HepG2 (cell line): ENCODE measurements at regions not wholly inside any gene's neighbourhood (a gene's known extent, or its start where the extent isn't known, plus 50 kb on each side); places are given as distances from the start of the nearest gene placed in this dataset.

Experiments
- ATAC-seq: fragments of 200-7000 bp; cut with Tn5 transposase; 3 replicates; pipeline ENCODE4 v1.9.1; 2020; ENCODE audit warnings: mild to moderate bottlenecking, moderate library complexity
- BruUV-seq: library from RNA; stranded (reverse); fragments of 400-500 nt; replicated peaks from 2 replicates; lab custom pipeline; 2021; lab: Mats Ljungman, UMichigan
- CTCF ChIA-PET: fragments of 300-600 bp; formaldehyde crosslinking; extraction: SDS; loops from one replicate; lab custom pipeline; 2021; ENCODE audit warnings: low total read pairs, inconsistent platforms, low intra/inter-chr PET ratio; lab: Yijun Ruan, JAX
- POLR2A ChIA-PET: fragments of 350-600 bp; sonication (Branson Sonifier 250); formaldehyde crosslinking; loops from one replicate; lab custom pipeline; 2020; ENCODE audit warnings: antibody characterized with exemption, inconsistent platforms; lab: Yijun Ruan, JAX
- DNase-seq: peaks from one replicate; pipeline ENCODE4 v3.0.0-alpha.2; 2015; ENCODE audit warnings: low spot score
- FAIRE-seq: peaks from 3 replicates; lab custom pipeline; 2011; peaks lifted over from hg19 to GRCh38; lab: Jason Lieb, UNC
- H2AFZ ChIP-seq: one replicate; pipeline ENCODE4 v1.6.1; 2011; ENCODE audit warnings: low read length, inconsistent platforms
- H3K27ac ChIP-seq: fragments of 300-600 bp; 3 replicates; pipeline ENCODE4 v1.8.0; 2011; ENCODE audit warnings: mixed run types, mild to moderate bottlenecking, mixed read lengths, low read length, inconsistent platforms; ENCODE audit not compliant: insufficient read depth; ENCODE audit errors: extremely low read length
- H3K27me3 ChIP-seq, 2 experiments: fragments of 200-600 bp in 1 of 2; 2 replicates in 1 of 2; 3 replicates in 1 of 2; pipeline versions ENCODE4 v1.6.0 to v1.8.0; 2011; ENCODE audit warnings: low read length in 2 of 2, mild to moderate bottlenecking in 2 of 2, moderate library complexity in 2 of 2, inconsistent platforms in 1 of 2; ENCODE audit not compliant: insufficient read depth in 2 of 2, control insufficient read depth in 1 of 2
- H3K36me3 ChIP-seq, 2 experiments: fragments of 200-600 bp in 1 of 2; replicated peaks in 1 of 2; 2 replicates in 1 of 2; 3 replicates in 1 of 2; pipeline versions ENCODE4 v1.5.1 to v1.8.0; 2011; ENCODE audit warnings: low read length in 2 of 2, inconsistent platforms in 1 of 2; ENCODE audit not compliant: insufficient read depth in 2 of 2, control insufficient read depth in 1 of 2
- H3K4me1 ChIP-seq: 2 replicates; pipeline ENCODE4 v1.5.1; 2012; ENCODE audit warnings: low read length, inconsistent platforms; ENCODE audit not compliant: insufficient read depth
- H3K4me2 ChIP-seq: 2 replicates; pipeline ENCODE4 v1.6.0; 2011; ENCODE audit warnings: low read depth, low read length, inconsistent platforms
- H3K4me3 ChIP-seq, 3 experiments: fragments of 200-600 bp in 1 of 3; sonication (generic), shearing (Covaris generic) in 1 of 3; replicated peaks in 1 of 3; 2 replicates each; pipeline ENCODE4 v1.5.1; 2011 to 2016; ENCODE audit warnings: low read length in 3 of 3, inconsistent platforms in 2 of 3, low read depth in 2 of 3, mild to moderate bottlenecking in 2 of 3, control low read depth in 1 of 3, mixed read lengths in 1 of 3; ENCODE audit not compliant: insufficient read depth in 1 of 3
- H3K79me2 ChIP-seq: one replicate; pipeline ENCODE4 v1.6.1; 2011; ENCODE audit warnings: low read length, inconsistent platforms; ENCODE audit not compliant: insufficient read depth
- H3K9ac ChIP-seq: 2 replicates; pipeline ENCODE4 v1.6.0; 2011; ENCODE audit warnings: mild to moderate bottlenecking, low read depth, low read length, inconsistent platforms; ENCODE audit not compliant: insufficient read depth
- H3K9me3 ChIP-seq: 2 replicates; pipeline ENCODE4 v1.5.1; 2012; ENCODE audit warnings: mild to moderate bottlenecking, low read length
- H4K20me1 ChIP-seq: 2 replicates; pipeline ENCODE4 v1.6.0; 2011; ENCODE audit warnings: inconsistent platforms, mild to moderate bottlenecking, low read length, moderate library complexity; ENCODE audit not compliant: insufficient read depth
- E2F5 ChIP-seq: sonication (generic); formaldehyde crosslinking; conservative IDR thresholded peaks from 2 replicates; pipeline ENCODE4 v1.4.0; 2020; ENCODE audit warnings: missing genetic modification reagents
- EED ChIP-seq: sonication (generic); formaldehyde crosslinking; IDR thresholded peaks from 2 replicates; pipeline ENCODE4 v1.5.0; 2020; ENCODE audit warnings: mild to moderate bottlenecking, missing genetic modification reagents
- FOXO1 ChIP-seq: sonication (generic); formaldehyde crosslinking; IDR thresholded peaks from 2 replicates; pipeline ENCODE4 v1.4.0; 2020; ENCODE audit warnings: missing genetic modification reagents
- FUBP1 ChIP-seq: sonication (generic); formaldehyde crosslinking; IDR thresholded peaks from 2 replicates; pipeline ENCODE4 v1.5.1; 2020; ENCODE audit warnings: missing genetic modification reagents, mild to moderate bottlenecking, borderline replicate concordance
- IKZF1 ChIP-seq: fragments of 450-650 bp; IDR thresholded peaks from 2 replicates; pipeline ENCODE4 v1.7.1; 2016
- MLXIP ChIP-seq: sonication (generic); formaldehyde crosslinking; IDR thresholded peaks from 2 replicates; pipeline ENCODE4 v1.9.0; 2021; ENCODE audit warnings: missing genetic modification reagents, borderline replicate concordance
- NFE2L1 ChIP-seq: sonication (generic); formaldehyde crosslinking; IDR thresholded peaks from 2 replicates; pipeline ENCODE4 v1.4.0; 2020; ENCODE audit warnings: missing genetic modification reagents, mild to moderate bottlenecking, borderline replicate concordance
- PRDM10 ChIP-seq: sonication (generic); formaldehyde crosslinking; IDR thresholded peaks from 2 replicates; pipeline ENCODE4 v1.4.0; 2020; ENCODE audit warnings: low read depth, missing genetic modification reagents
- TFE3 ChIP-seq: IDR thresholded peaks from 2 replicates; pipeline ENCODE4 v1.6.1; 2016
- TP53 ChIP-seq: sonication (generic); formaldehyde crosslinking; conservative IDR thresholded peaks from 2 replicates; pipeline ENCODE4 v1.4.0; 2020; ENCODE audit warnings: missing genetic modification reagents
- ZNF510 ChIP-seq: sonication (generic); formaldehyde crosslinking; IDR thresholded peaks from 2 replicates; pipeline ENCODE4 v1.4.0; 2020; ENCODE audit warnings: low read depth, mild to moderate bottlenecking, missing genetic modification reagents
- ZNF558 ChIP-seq: sonication (generic); formaldehyde crosslinking; IDR thresholded peaks from 2 replicates; pipeline ENCODE4 v1.9.0; 2022; ENCODE audit warnings: mild to moderate bottlenecking, missing genetic modification reagents, borderline replicate concordance
- ZNF75D ChIP-seq: sonication (generic); formaldehyde crosslinking; IDR thresholded peaks from 2 replicates; pipeline ENCODE4 v1.8.1; 2023; ENCODE audit warnings: missing genetic modification reagents, mild to moderate bottlenecking, borderline replicate concordance
- WGBS: methylation state at CpG from one replicate; pipeline ENCODE4 v1.1.6; 2017; ENCODE audit warnings: low lambda C conversion rate; 5-methylcytosine and 5-hydroxymethylcytosine counted together
- in situ Hi-C: cut with HindIII; loops from 2 replicates; pipeline ENCODE4 v1.10.0; 2017; ENCODE audit warnings: low pct_unique_long_range_greater_than_20kb; ENCODE audit not compliant: extremely low pct_ligation_motif_present
- intact Hi-C: fragments of 100-400 bp; cut with micrococcal nuclease; formaldehyde crosslinking; loops from one replicate; pipeline ENCODE4 v1.10.0; 2022; ENCODE audit not compliant: unreplicated experiment

GRCh38 chr12:30416631-30417030 is 279.0 kb downstream of the IPO8 start:
- Histone ChIP-seq H3K27ac (no peak overlapping the region), H4K20me1 (no peaks in the 10 kb centered on the region), H3K9me3 (0 out of 2 replicates have a peak, but pooled peaks cover 4% of the 10 kb centered on the region), H3K27me3 (no peaks in the 10 kb centered on the region), H3K4me2 (no peak overlapping the region), H3K79me2 (no peaks in the 10 kb centered on the region), H3K4me3 (no peak overlapping the region), H3K36me3 (no peaks in the 10 kb centered on the region), H3K4me1 (no peaks in the 10 kb centered on the region), H3K9ac (no peak overlapping the region), H2AFZ (no peak overlapping the region)
- DNase-seq (no peak), FAIRE-seq (no peak), ATAC-seq (no peak)
- WGBS = 44% methylated on average over 3 of the region's 3 CpGs
- CTCF ChIA-PET = no interaction called here
- in situ Hi-C loops = no loop called here
- POLR2A ChIA-PET = no interaction called here
- intact Hi-C loops = no loop called here
- BruUV-seq = no TSS peak
- no peak for TF ChIP-seq FOXO1
- TF ChIP-seq IKZF1 = no peak
- no peak for TF ChIP-seq PRDM10 (CRISPR knock-in tag)
- TF ChIP-seq E2F5 (CRISPR knock-in tag) = no peak
- TF ChIP-seq ZNF75D = no peak
- no peak for TF ChIP-seq TFE3 (CRISPR knock-in tag)
- TF ChIP-seq ZNF510 = no peak
- TF ChIP-seq MLXIP (CRISPR knock-in tag) = no peak
- no peak for TF ChIP-seq FUBP1 (CRISPR knock-in tag)
- no peak for TF ChIP-seq NFE2L1 (CRISPR knock-in tag)
- TF ChIP-seq EED (CRISPR knock-in tag) = no peak
- TF ChIP-seq TP53 = no peak
- TF ChIP-seq ZNF558 = no peak
